ENCODE measurements at regions not wholly inside any gene's neighbourhood (a gene's known extent, or its start where the extent isn't known, plus 50 kb on each side); places are given as distances from the start of the nearest gene placed in this dataset.

DNA sequence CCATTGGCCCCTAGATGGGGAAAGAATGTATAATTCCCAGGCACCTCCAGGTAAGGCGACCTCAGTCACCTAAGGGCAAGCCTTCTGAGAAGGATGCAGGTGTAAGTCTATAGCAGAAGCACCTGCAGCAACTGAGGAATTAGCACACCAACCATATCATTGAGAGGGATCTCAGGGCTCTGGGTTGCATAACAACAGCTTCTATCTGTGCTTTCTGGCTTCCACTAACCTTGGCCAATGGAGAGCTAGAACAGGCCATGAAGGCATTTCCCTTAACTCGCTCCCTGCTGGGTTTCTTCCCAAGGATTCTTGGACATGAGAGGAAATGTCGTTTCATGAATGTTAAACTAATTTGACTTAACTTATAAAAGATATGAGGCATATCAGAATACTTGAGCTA, 177.8 kb upstream of the GK2 start:
- TF ChIP-seq POLR2AphosphoS5 (IDR thresholded peaks at IDR 0.05; ENCODE audit: insufficient read depth, low read depth, low read length) (no peak), GATA2 (IDR thresholded peaks at IDR 0.05; ENCODE audit: insufficient read depth, insufficient read length, low read depth, low read length) (no peak), POLR2A (IDR thresholded peaks at IDR 0.05; ENCODE audit: low read depth, low read length) (no peak), MYC (IDR thresholded peaks at IDR 0.05; ENCODE audit: low read depth, low read length) (no peak), JUN (IDR thresholded peaks at IDR 0.05; ENCODE audit: borderline replicate concordance, insufficient read depth, insufficient read length, low read depth) (no peak), EZH2 (IDR thresholded peaks at IDR 0.05; ENCODE audit: borderline replicate concordance, low read depth, low read length, severe bottlenecking) (no peak)
- TF ChIP-seq, protein P1, sequence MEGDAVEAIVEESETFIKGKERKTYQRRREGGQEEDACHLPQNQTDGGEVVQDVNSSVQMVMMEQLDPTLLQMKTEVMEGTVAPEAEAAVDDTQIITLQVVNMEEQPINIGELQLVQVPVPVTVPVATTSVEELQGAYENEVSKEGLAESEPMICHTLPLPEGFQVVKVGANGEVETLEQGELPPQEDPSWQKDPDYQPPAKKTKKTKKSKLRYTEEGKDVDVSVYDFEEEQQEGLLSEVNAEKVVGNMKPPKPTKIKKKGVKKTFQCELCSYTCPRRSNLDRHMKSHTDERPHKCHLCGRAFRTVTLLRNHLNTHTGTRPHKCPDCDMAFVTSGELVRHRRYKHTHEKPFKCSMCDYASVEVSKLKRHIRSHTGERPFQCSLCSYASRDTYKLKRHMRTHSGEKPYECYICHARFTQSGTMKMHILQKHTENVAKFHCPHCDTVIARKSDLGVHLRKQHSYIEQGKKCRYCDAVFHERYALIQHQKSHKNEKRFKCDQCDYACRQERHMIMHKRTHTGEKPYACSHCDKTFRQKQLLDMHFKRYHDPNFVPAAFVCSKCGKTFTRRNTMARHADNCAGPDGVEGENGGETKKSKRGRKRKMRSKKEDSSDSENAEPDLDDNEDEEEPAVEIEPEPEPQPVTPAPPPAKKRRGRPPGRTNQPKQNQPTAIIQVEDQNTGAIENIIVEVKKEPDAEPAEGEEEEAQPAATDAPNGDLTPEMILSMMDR (IDR thresholded peaks at IDR 0.05; ENCODE audit: extremely low read depth in 1 of 2, insufficient read depth in 1 of 2, low read depth in 1 of 2, low read length in 2 of 2): no peak
